ACC112 (cell line): ENCODE measurements at regions not wholly inside any gene's neighbourhood (a gene's known extent, or its start where the extent isn't known, plus 50 kb on each side); places are given as distances from the start of the nearest gene placed in this dataset.
"Not testable (repeated sequence)": the region's sequence is repeated elsewhere in the genome, so short reads cannot be mapped to it uniquely, and the experiment has no call there.

Experiments
- H2AFZ ChIP-seq: fragments of 200-600 bp; sonication (generic); one replicate; pipeline ENCODE4 v1.6.0; 2017; ENCODE audit warnings: antibody characterized with exemption, low read length; ENCODE audit not compliant: unreplicated experiment
- H3K27ac ChIP-seq: fragments of 200-600 bp; sonication (generic); 2 replicates; pipeline ENCODE4 v1.5.1; 2014; ENCODE audit warnings: low read depth, mild to moderate bottlenecking, antibody characterized with exemption, low read length, moderate library complexity
- H3K27me3 ChIP-seq: fragments of 200-600 bp; sonication (generic); 2 replicates; pipeline ENCODE4 v1.6.1; 2014; ENCODE audit warnings: mild to moderate bottlenecking, antibody characterized with exemption, low read length, moderate library complexity, mixed read lengths; ENCODE audit not compliant: insufficient read depth
- H3K36me3 ChIP-seq: fragments of 200-600 bp; sonication (generic); 2 replicates; pipeline ENCODE4 v1.6.1; 2016; ENCODE audit warnings: mild to moderate bottlenecking, antibody characterized with exemption, low read length, moderate library complexity, mixed read lengths; ENCODE audit not compliant: insufficient read depth
- H3K4me1 ChIP-seq: fragments of 200-600 bp; sonication (generic); one replicate; pipeline ENCODE4 v1.6.1; 2016; ENCODE audit warnings: low read length, mixed read lengths; ENCODE audit not compliant: insufficient read depth, unreplicated experiment, control insufficient read depth
- H3K4me3 ChIP-seq: fragments of 200-600 bp; sonication (generic); 2 replicates; pipeline ENCODE4 v1.5.1; 2014; ENCODE audit warnings: mild to moderate bottlenecking, low read depth, low read length
- H3K79me2 ChIP-seq: fragments of 200-600 bp; sonication (generic); one replicate; pipeline ENCODE4 v1.6.0; 2016; ENCODE audit warnings: low read length; ENCODE audit not compliant: control insufficient read depth, unreplicated experiment, insufficient read depth

DNA sequence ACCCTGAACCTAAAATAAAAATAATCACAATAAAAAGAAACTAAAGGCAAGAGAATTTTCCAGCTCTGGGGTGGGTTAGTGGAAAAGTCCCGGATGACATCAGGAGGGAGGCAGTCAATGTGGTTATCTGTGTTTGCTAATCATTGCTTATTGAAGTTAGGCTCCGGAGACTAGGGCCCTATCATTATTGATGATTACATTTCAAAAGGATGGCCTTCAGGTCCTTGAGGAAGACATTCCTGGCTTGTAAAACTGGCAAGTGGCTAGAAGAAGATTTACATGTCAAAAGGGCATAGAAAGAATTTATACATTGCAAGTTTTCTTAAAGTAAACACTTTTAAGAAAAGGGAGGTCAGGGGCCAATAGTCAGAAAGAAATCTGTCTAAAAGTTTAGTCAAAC, 123.4 kb downstream of the POSTN start:
- no peaks in the 10 kb centered on the region for H3K36me3 ChIP-seq
- no peak overlapping the region for H3K27ac ChIP-seq
- H3K4me3 ChIP-seq, result no peak overlapping the region
- H3K27me3 ChIP-seq, result no peaks in the 10 kb centered on the region
- no peaks in the 10 kb centered on the region for H3K79me2 ChIP-seq
- H3K4me1 ChIP-seq, result peaks cover 5% of the 10 kb centered on the region
- no peak overlapping the region for H2AFZ ChIP-seq

DNA sequence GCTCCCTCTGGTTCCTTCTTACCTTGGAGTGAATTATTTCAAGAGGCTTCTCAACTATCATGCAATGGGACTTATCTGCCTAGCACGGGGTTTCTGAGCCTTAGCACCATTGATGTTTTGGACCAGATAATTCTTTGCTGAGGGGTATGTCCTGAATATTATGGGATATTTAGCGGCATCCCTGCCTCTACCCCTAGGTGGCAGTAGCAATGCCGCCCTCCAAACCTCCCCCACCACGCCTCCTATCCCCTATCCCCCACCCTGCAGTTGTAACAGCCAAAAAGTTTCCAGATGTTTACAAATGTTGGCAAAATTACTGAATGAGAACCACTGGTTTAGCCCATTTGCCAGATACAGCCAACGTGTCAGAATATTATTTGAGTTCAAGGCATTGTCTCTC, 125.5 kb downstream of the POSTN start:
- no peaks in the 10 kb centered on the region for H3K27me3 ChIP-seq
- peaks cover 5% of the 10 kb centered on the region for H3K4me1 ChIP-seq

DNA sequence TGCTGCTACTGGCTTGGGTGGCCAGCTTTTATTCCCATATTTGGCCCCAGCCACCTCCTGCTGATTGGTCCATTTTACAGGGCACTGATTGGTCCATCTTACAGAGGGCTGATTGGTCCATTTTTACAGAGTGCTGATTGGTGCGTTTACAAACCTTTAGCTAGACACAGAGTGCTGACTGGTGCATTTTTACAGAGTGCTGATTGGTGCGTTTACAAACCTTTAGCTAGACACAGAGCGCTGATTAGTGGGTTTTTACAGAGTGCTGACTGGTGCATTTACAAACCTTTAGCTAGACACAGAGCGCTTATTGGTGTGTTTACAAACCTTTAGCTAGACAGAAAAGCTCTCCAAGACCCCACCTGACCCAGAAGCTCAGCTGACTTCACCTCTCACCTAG, 126.3 kb downstream of the POSTN start:
- not testable (repeated sequence) for H2AFZ ChIP-seq, H3K4me1 ChIP-seq, H3K27ac ChIP-seq, H3K36me3 ChIP-seq, H3K79me2 ChIP-seq, H3K4me3 ChIP-seq, H3K27me3 ChIP-seq

More for the DNA sequence above, 125.5 kb downstream of the POSTN start:
- no peak overlapping the region for H3K27ac ChIP-seq
- no peak overlapping the region for H3K4me3 ChIP-seq
- H3K79me2 ChIP-seq, result no peaks in the 10 kb centered on the region
- no peaks in the 10 kb centered on the region for H3K36me3 ChIP-seq
- H2AFZ ChIP-seq, result no peak overlapping the region

DNA sequence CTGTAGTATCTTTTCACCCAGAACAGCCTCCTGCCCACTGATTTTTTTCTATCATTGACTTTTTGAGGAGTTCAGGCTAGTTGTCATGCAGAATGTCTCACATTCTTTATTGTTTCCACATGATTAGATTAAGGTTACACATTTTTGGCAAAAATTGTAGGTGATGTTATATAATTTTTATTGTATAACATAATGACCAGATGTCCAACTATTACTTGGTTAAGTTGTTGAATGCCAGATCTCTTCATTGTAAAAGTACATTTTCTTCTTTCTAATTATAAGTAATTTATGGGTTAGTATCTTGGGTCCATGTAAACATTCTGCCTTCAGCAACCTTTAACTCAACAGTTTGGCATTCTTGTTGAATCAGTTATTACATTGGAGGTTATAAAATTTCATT, 138.4 kb downstream of the POSTN start:
- H3K4me1 ChIP-seq, result peaks cover 6% of the 10 kb centered on the region
- no peak overlapping the region for H2AFZ ChIP-seq
- no peaks in the 10 kb centered on the region for H3K27me3 ChIP-seq
- no peaks in the 10 kb centered on the region for H3K36me3 ChIP-seq
- no peaks in the 10 kb centered on the region for H3K79me2 ChIP-seq
- H3K4me3 ChIP-seq, result no peak overlapping the region
- no peak overlapping the region for H3K27ac ChIP-seq

DNA sequence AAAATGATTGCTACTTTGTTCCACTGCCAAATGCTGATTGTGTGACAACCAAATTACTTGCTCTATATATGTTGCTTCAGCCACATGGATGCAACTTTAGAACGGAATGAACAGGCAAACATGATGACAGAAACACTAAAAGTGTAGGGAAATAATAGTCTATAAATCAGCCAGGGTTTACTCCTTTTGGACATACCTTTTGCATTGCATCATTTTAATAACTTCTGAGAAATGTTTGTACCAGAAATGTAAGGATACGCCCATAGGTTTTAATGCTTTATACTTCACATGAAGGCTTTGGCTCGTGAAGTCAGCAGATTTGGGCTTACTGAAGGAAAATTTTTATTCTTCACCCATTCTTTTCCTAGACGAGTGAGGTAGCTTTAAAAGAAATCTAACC, 141.0 kb downstream of the POSTN start:
- H3K36me3 ChIP-seq, result no peaks in the 10 kb centered on the region
- no peak overlapping the region for H3K4me3 ChIP-seq
- H3K4me1 ChIP-seq, result peaks cover 20% of the 10 kb centered on the region
- H3K79me2 ChIP-seq, result no peaks in the 10 kb centered on the region
- H3K27me3 ChIP-seq, result no peaks in the 10 kb centered on the region
- H3K27ac ChIP-seq, result no peak overlapping the region
- no peak overlapping the region for H2AFZ ChIP-seq

DNA sequence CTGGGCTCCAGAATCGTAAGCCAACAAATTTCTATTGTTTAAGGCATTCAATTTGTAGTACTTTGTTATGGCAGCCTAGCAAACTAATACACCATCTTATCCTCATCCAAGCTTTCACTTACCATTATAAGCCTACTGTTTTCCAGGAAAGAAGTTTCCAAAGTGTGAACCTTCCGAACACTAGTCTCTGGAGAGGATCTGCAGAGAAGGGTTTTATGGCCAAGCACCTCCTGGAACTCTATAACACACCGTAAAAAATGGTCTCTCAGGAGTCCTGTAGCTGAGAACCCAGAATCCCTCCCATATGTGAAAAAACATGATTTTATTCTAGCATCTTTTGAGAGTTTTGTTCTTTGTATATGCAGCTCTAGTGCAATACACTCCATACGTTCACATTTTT, 142.1 kb downstream of the POSTN start:
- H3K4me3 ChIP-seq, result no peak overlapping the region
- H3K79me2 ChIP-seq, result no peaks in the 10 kb centered on the region
- no peaks in the 10 kb centered on the region for H3K27me3 ChIP-seq
- no peak overlapping the region for H3K27ac ChIP-seq
- H3K4me1 ChIP-seq, result peaks cover 24% of the 10 kb centered on the region
- no peak overlapping the region for H2AFZ ChIP-seq
- no peaks in the 10 kb centered on the region for H3K36me3 ChIP-seq

DNA sequence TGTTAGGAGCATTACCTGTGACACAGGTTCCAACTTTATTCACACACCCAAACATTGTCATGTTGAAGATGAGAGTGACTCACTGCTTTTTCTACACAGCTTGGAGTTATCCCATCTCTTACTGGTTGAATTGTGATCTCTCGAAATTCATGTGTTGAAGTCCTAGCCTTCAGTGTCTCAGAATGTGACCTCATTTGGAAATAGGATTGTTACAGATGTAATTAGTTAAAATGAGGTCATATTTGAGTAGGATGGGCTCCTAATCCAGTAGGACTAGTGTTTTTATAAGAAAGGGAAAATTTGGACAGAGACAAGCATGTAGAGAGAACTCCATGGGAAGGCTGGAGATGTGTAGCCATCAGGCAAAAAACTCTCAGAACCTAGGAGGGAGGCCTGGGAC, 142.5 kb downstream of the POSTN start:
- H3K27ac ChIP-seq, result no peak overlapping the region

DNA sequence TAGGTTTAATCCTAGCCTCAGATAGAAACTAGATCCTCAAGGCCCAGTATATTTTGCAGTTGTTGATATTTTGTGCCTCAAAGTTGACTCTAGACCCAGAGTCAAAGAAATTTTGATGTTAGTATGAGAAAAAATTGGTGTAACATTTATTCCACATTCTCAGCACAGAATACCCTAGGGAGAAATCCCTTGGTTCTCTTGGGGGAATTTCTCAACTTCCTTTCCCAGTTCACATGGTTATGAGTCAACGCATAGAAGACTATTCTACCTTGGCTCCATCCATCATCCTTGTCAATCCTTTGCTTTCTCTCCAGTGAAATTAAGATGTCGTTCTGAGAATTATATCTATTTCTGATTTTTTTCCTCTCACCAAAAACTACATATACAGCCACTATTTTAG, 145.3 kb downstream of the POSTN start:
- Histone ChIP-seq H3K27ac (peak overlapping the region; percentile 86), H3K4me3 (no peak overlapping the region), H3K27me3 (no peaks in the 10 kb centered on the region), H3K4me1 (peaks cover 26% of the 10 kb centered on the region), H3K36me3 (no peaks in the 10 kb centered on the region), H2AFZ (no peak overlapping the region), H3K79me2 (no peaks in the 10 kb centered on the region)

More for the DNA sequence above, 142.5 kb downstream of the POSTN start:
- no peak overlapping the region for H3K4me3 ChIP-seq
- no peaks in the 10 kb centered on the region for H3K36me3 ChIP-seq
- H2AFZ ChIP-seq, result no peak overlapping the region
- H3K4me1 ChIP-seq, result peaks cover 24% of the 10 kb centered on the region
- H3K79me2 ChIP-seq, result no peaks in the 10 kb centered on the region
- no peaks in the 10 kb centered on the region for H3K27me3 ChIP-seq

DNA sequence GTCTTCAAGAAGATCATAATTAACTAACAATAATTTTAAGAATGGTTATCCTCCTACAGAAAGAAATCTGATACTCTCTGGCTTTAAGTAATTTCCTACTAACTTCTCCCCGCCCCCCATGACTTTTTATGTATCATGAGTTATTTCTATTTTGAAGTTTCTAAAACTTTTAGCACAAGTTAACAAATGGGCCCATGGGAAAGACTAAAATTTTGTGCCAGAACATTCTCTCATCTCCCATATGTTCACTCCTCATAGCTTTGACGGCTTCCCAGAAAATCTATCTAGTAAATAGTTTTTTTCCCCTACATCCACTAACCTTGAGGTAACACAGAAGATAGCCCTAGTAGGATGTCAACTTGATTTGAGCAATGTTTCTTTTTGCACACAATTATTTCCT, 148.3 kb downstream of the POSTN start:
- H3K36me3 ChIP-seq, result no peaks in the 10 kb centered on the region
- peaks cover 45% of the 10 kb centered on the region for H3K4me1 ChIP-seq
- no peaks in the 10 kb centered on the region for H3K27me3 ChIP-seq
- no peaks in the 10 kb centered on the region for H3K79me2 ChIP-seq
- no peak overlapping the region for H3K4me3 ChIP-seq
- no peak overlapping the region for H2AFZ ChIP-seq
- no peak overlapping the region for H3K27ac ChIP-seq

DNA sequence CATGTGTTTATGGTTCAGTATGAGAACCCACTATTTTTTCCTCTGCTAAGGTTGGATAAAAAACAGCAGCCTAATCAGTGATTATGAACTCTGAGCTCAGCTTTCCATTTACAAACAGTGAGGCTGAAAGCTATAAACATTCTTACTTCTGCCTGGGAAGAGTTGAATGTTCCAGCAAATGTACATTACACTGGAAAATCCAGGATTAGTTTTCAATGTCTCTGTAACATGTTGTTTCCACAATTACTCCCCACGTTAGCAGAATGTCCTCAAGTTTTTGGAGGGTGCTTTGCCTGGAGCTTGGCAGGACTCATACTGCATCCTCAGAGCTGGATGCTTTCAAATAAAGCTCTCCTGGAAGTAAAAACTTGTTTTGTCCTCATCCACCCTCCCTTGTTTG, 150.4 kb downstream of the POSTN start:
- Histone ChIP-seq H3K27ac (peak overlapping the region; percentile 92; the same call in 1 of the 2 replicates), H3K4me1 (peaks cover 49% of the 10 kb centered on the region), H3K27me3 (no peaks in the 10 kb centered on the region), H3K36me3 (no peaks in the 10 kb centered on the region), H3K79me2 (no peaks in the 10 kb centered on the region), H3K4me3 (no peak overlapping the region), H2AFZ (peak overlapping the region; percentile 0)

DNA sequence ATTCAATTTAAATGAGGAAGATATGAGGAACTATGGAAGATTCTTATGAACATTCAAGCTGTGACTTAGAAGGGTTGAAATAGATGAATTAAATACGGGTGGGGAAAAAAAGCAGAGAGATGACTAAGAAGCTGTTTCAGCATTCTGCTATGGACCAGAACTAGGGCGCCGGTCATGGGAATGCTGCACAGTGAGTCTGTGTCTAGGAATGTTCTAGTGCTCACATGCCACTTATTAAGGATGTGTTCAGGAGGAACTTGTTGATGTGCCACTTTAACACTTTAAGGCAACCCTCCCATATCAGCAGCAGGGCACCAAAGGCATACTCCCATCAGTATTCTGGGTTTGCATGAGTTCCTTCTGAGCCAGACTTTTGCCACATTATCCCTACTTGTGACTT, 152.1 kb downstream of the POSTN start:
- no peak overlapping the region for H3K4me3 ChIP-seq
- no peaks in the 10 kb centered on the region for H3K36me3 ChIP-seq
- H3K27ac ChIP-seq, result peak overlapping the region; percentile 92
- H3K79me2 ChIP-seq, result no peaks in the 10 kb centered on the region
- no peak overlapping the region for H2AFZ ChIP-seq
- peaks cover 44% of the 10 kb centered on the region for H3K4me1 ChIP-seq
- no peaks in the 10 kb centered on the region for H3K27me3 ChIP-seq
